ENCODE measurements at regions not wholly inside any gene's neighbourhood (a gene's known extent, or its start where the extent isn't known, plus 50 kb on each side); places are given as distances from the start of the nearest gene placed in this dataset.

GRCh38 chr16:35181422-35182030 is 1722.1 kb downstream of the TP53TG3F start:
- DNase-seq (ENCODE audit: low spot score), result no peak
- in situ Hi-C loops (cut with MboI; ENCODE audit: low sequenced_read_pairs, unreplicated experiment), result no loop called here
- TF ChIP-seq CTCF (IDR thresholded peaks at IDR 0.05; ENCODE audit: borderline replicate concordance, control extremely low read depth, extremely low read depth, insufficient read depth, missing control alignments), result no peak

- no peak for TF ChIP-seq CTCF (IDR thresholded peaks at IDR 0.05; ENCODE audit: borderline replicate concordance, control extremely low read depth, extremely low read depth, insufficient read depth, missing control alignments)
- DNase-seq (ENCODE audit: low spot score), result no peak
- in situ Hi-C loops (cut with MboI; ENCODE audit: low sequenced_read_pairs, unreplicated experiment), result no loop called here
Measured at GRCh38 chr16:35182043-35182677, 1722.7 kb downstream of the TP53TG3F start.

GRCh38 chr16:35182943-35183550 is 1723.6 kb downstream of the TP53TG3F start:
- no peak for DNase-seq (ENCODE audit: low spot score)
- TF ChIP-seq CTCF (IDR thresholded peaks at IDR 0.05; ENCODE audit: borderline replicate concordance, control extremely low read depth, extremely low read depth, insufficient read depth, missing control alignments), result no peak
- in situ Hi-C loops (cut with MboI; ENCODE audit: low sequenced_read_pairs, unreplicated experiment), result no loop called here

GRCh38 chr16:35184356-35184870 is 1725.0 kb downstream of the TP53TG3F start:
- in situ Hi-C loops (cut with MboI; ENCODE audit: low sequenced_read_pairs, unreplicated experiment), result no loop called here
- no peak for DNase-seq (ENCODE audit: low spot score)
- no peak for TF ChIP-seq CTCF (IDR thresholded peaks at IDR 0.05; ENCODE audit: borderline replicate concordance, control extremely low read depth, extremely low read depth, insufficient read depth, missing control alignments)

- TF ChIP-seq CTCF (IDR thresholded peaks at IDR 0.05; ENCODE audit: borderline replicate concordance, control extremely low read depth, extremely low read depth, insufficient read depth, missing control alignments), result no peak
- in situ Hi-C loops (cut with MboI; ENCODE audit: low sequenced_read_pairs, unreplicated experiment), result no loop called here
- no peak for DNase-seq (ENCODE audit: low spot score)
Measured at GRCh38 chr16:35185366-35186044, 1726.1 kb downstream of the TP53TG3F start.

- in situ Hi-C loops (cut with MboI; ENCODE audit: low sequenced_read_pairs, unreplicated experiment), result no loop called here
- no peak for DNase-seq (ENCODE audit: low spot score)
- TF ChIP-seq CTCF (IDR thresholded peaks at IDR 0.05; ENCODE audit: borderline replicate concordance, control extremely low read depth, extremely low read depth, insufficient read depth, missing control alignments), result no peak
Measured at GRCh38 chr16:35186045-35186759, 1726.8 kb downstream of the TP53TG3F start.

Measured in GM13976 (cell line).